ENCODE measurements at regions not wholly inside any gene's neighbourhood (a gene's known extent, or its start where the extent isn't known, plus 50 kb on each side); places are given as distances from the start of the nearest gene placed in this dataset.

- no peak for DNase-seq
Measured at GRCh38 chr5:3542769-3543168, 52.9 kb upstream of the IRX1 start.

GRCh38 chr5:3542158-3542557 lies 53.5 kb upstream of the IRX1 start:
- DNase-seq = no peak

GRCh38 chr5:3538886-3539285 lies 56.7 kb upstream of the IRX1 start:
- no peak for DNase-seq

GRCh38 chr5:3537942-3538341 lies 57.7 kb upstream of the IRX1 start:
- DNase-seq = no peak

- no peak for DNase-seq
Measured at GRCh38 chr5:3535414-3536211, 60.0 kb upstream of the IRX1 start.

GRCh38 chr5:3534997-3535396 lies 60.6 kb upstream of the IRX1 start:
- DNase-seq = no peak

GRCh38 chr5:3531320-3531986 lies 64.2 kb upstream of the IRX1 start:
- no peak for DNase-seq

- DNase-seq = no peak
Measured at GRCh38 chr5:3530251-3530650, 65.4 kb upstream of the IRX1 start.

GRCh38 chr5:3526551-3527185 lies 69.0 kb upstream of the IRX1 start:
- DNase-seq = no peak

- no peak for DNase-seq
Measured at GRCh38 chr5:3522491-3522890, 73.1 kb upstream of the IRX1 start.

- no peak for DNase-seq
Measured at GRCh38 chr5:3518576-3518975, 77.1 kb upstream of the IRX1 start.

- DNase-seq = no peak
Measured at GRCh38 chr5:3518051-3518450, 77.6 kb upstream of the IRX1 start.

GRCh38 chr5:3517348-3517747 lies 78.3 kb upstream of the IRX1 start:
- DNase-seq = no peak

- DNase-seq = no peak
Measured at GRCh38 chr5:3512361-3513095, 83.1 kb upstream of the IRX1 start.

- no peak for DNase-seq
Measured at GRCh38 chr5:3511934-3512333, 83.7 kb upstream of the IRX1 start.

GRCh38 chr5:3511519-3511918 lies 84.1 kb upstream of the IRX1 start:
- no peak for DNase-seq

GRCh38 chr5:3510642-3511417 lies 84.8 kb upstream of the IRX1 start:
- no peak for DNase-seq

GRCh38 chr5:3509290-3509689 lies 86.3 kb upstream of the IRX1 start:
- no peak for DNase-seq

GRCh38 chr5:3508395-3508794 lies 87.2 kb upstream of the IRX1 start:
- DNase-seq = no peak

GRCh38 chr5:3490957-3491507 lies 104.6 kb upstream of the IRX1 start:
- no peak for DNase-seq

- no peak for DNase-seq
Measured at GRCh38 chr5:3489239-3489843, 106.3 kb upstream of the IRX1 start.

- DNase-seq = no peak
Measured at GRCh38 chr5:3484836-3485235, 110.8 kb upstream of the IRX1 start.

Data from EL (cell line).